IMR-90 (cell line): ENCODE measurements at regions not wholly inside any gene's neighbourhood (a gene's known extent, or its start where the extent isn't known, plus 50 kb on each side); places are given as distances from the start of the nearest gene placed in this dataset.

Experiments used
- BHLHE40 ChIP-seq: fragments of 150-350 bp; IDR thresholded peaks from 2 replicates; pipeline ENCODE4 v1.6.1; 2016; ENCODE audit warnings: mild to moderate bottlenecking, low read depth, low read length
- CEBPB ChIP-seq: IDR thresholded peaks from 2 replicates; pipeline ENCODE4 v1.6.1; 2012; ENCODE audit warnings: low read depth, low read length, improper control_type of control experiment
- CTCF ChIP-seq: conservative IDR thresholded peaks from 2 replicates; pipeline ENCODE4 v1.5.1; 2012; ENCODE audit warnings: mild to moderate bottlenecking, low read depth, low read length, improper control_type of control experiment
- ELK1 ChIP-seq: fragments of 150-350 bp; IDR thresholded peaks from 2 replicates; pipeline ENCODE4 v1.6.1; 2016; ENCODE audit warnings: low read depth, mild to moderate bottlenecking, low read length, moderate library complexity, borderline replicate concordance
- FOS ChIP-seq: fragments of 150-350 bp; IDR thresholded peaks from 2 replicates; pipeline ENCODE4 v1.6.1; 2016; ENCODE audit warnings: low read depth, low read length
- POLR2A ChIP-seq: IDR thresholded peaks from 2 replicates; pipeline ENCODE4 v1.6.1; 2012; ENCODE audit warnings: mild to moderate bottlenecking, low read depth, low read length
- RAD21 ChIP-seq: IDR thresholded peaks from 2 replicates; pipeline ENCODE4 v1.6.1; 2012; ENCODE audit warnings: low read length, improper control_type of control experiment
- RCOR1 ChIP-seq: IDR thresholded peaks from 2 replicates; pipeline ENCODE4 v1.6.1; 2012; ENCODE audit warnings: mild to moderate bottlenecking, low read length, improper control_type of control experiment; ENCODE audit not compliant: insufficient replicate concordance
- RFX5 ChIP-seq: IDR thresholded peaks from 2 replicates; pipeline ENCODE4 v1.8.0; 2012; ENCODE audit warnings: low read depth, mild to moderate bottlenecking, low read length, moderate library complexity
- SMC3 ChIP-seq: fragments of 150-350 bp; IDR thresholded peaks from 2 replicates; pipeline ENCODE4 v1.6.1; 2016; ENCODE audit warnings: low read depth, mild to moderate bottlenecking, antibody characterized with exemption, low read length, moderate library complexity

GRCh38 chr1:37391211-37392011, 83.0 kb upstream of the ZC3H12A start:
- no peak for TF ChIP-seq POLR2A
- TF ChIP-seq CTCF, result no peak
- TF ChIP-seq RAD21, result no peak
- TF ChIP-seq BHLHE40, result no peak
- no peak for TF ChIP-seq CEBPB
- no peak for TF ChIP-seq SMC3
- TF ChIP-seq RFX5, result no peak
- TF ChIP-seq RCOR1, result no peak
- TF ChIP-seq ELK1, result no peak
- TF ChIP-seq FOS, result no peak
